Vagina (tissue), 2 donors: ENCODE measurements at regions not wholly inside any gene's neighbourhood (a gene's known extent, or its start where the extent isn't known, plus 50 kb on each side); places are given as distances from the start of the nearest gene placed in this dataset.

Experiments used
- DNase-seq, 2 donors: peaks; one replicate each; pipeline ENCODE4 v3.0.0-alpha.2; 2017; ENCODE audit errors: extremely low spot score in 2 of 2
- H3K27ac ChIP-seq: fragments of 200-600 bp; sonication (generic); one replicate; pipeline ENCODE4 v1.5.1; 2019
- H3K27me3 ChIP-seq: fragments of 200-600 bp; sonication (generic); one replicate; pipeline ENCODE4 v1.5.1; 2019
- H3K36me3 ChIP-seq, 2 donors: fragments of 200-600 bp; sonication (generic); one replicate each; pipeline ENCODE4 v1.5.1; 2017 to 2019
- H3K4me1 ChIP-seq: fragments of 200-600 bp; sonication (generic); one replicate; pipeline ENCODE4 v1.5.1; 2019
- H3K4me3 ChIP-seq, 2 donors: fragments of 200-600 bp; sonication (generic); 1 replicate in 1 of 2; 2 replicates in 1 of 2; pipeline ENCODE4 v1.5.1; 2016 to 2019
- H3K9me3 ChIP-seq: fragments of 200-600 bp; sonication (generic); one replicate; pipeline ENCODE4 v1.5.1; 2019
- POLR2A ChIP-seq, 2 donors: fragments of 450-650 bp; IDR thresholded peaks; one replicate each; pipeline ENCODE4 v1.6.1; 2017; ENCODE audit warnings: antibody characterized with exemption in 2 of 2, mild to moderate bottlenecking in 2 of 2, moderate library complexity in 2 of 2
- POLR2AphosphoS5 ChIP-seq, 2 donors: sonication (generic); formaldehyde crosslinking; IDR thresholded peaks; one replicate each; pipeline ENCODE4 v1.9.0; 2017; ENCODE audit warnings: antibody characterized with exemption in 2 of 2, mild to moderate bottlenecking in 2 of 2, low read depth in 1 of 2; ENCODE audit not compliant: insufficient read depth in 1 of 2
- intact Hi-C: fragments of 100-400 bp; cut with DNase I; formaldehyde crosslinking; loops from one replicate; pipeline ENCODE4 v1.15.1; 2023
- TF ChIP-seq, protein P1 (sequence below), 3 experiments: fragments of 450-650 bp in 2 of 3; fragments of 200-600 bp in 1 of 3; sonication (generic) in 1 of 3; IDR thresholded peaks; one replicate each; pipeline ENCODE4 v1.5.1; 2017 to 2019; ENCODE audit warnings: antibody characterized with exemption in 3 of 3, mild to moderate bottlenecking in 2 of 3, moderate library complexity in 2 of 3

GRCh38 chr11:27857014-27857413 lies 156.8 kb upstream of the BDNF start:
- no peak for TF ChIP-seq POLR2A (IDR thresholded peaks at IDR 0.05)
- no peak for TF ChIP-seq POLR2AphosphoS5 (IDR thresholded peaks at IDR 0.05; ENCODE audit: insufficient read depth in 1 of 2, low read depth in 1 of 2)
- TF ChIP-seq, protein P1, sequence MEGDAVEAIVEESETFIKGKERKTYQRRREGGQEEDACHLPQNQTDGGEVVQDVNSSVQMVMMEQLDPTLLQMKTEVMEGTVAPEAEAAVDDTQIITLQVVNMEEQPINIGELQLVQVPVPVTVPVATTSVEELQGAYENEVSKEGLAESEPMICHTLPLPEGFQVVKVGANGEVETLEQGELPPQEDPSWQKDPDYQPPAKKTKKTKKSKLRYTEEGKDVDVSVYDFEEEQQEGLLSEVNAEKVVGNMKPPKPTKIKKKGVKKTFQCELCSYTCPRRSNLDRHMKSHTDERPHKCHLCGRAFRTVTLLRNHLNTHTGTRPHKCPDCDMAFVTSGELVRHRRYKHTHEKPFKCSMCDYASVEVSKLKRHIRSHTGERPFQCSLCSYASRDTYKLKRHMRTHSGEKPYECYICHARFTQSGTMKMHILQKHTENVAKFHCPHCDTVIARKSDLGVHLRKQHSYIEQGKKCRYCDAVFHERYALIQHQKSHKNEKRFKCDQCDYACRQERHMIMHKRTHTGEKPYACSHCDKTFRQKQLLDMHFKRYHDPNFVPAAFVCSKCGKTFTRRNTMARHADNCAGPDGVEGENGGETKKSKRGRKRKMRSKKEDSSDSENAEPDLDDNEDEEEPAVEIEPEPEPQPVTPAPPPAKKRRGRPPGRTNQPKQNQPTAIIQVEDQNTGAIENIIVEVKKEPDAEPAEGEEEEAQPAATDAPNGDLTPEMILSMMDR (IDR thresholded peaks at IDR 0.05), result no peak
- H3K9me3 ChIP-seq, result no peaks in the 10 kb centered on the region
- H3K36me3 ChIP-seq, result no peaks in the 10 kb centered on the region
- H3K27ac ChIP-seq, result no peak overlapping the region
- intact Hi-C loops, result no loop called here
- DNase-seq, result no peak
- no peaks in the 10 kb centered on the region for H3K4me1 ChIP-seq
- H3K4me3 ChIP-seq, result no peak overlapping the region
- no peaks in the 10 kb centered on the region for H3K27me3 ChIP-seq

DNA sequence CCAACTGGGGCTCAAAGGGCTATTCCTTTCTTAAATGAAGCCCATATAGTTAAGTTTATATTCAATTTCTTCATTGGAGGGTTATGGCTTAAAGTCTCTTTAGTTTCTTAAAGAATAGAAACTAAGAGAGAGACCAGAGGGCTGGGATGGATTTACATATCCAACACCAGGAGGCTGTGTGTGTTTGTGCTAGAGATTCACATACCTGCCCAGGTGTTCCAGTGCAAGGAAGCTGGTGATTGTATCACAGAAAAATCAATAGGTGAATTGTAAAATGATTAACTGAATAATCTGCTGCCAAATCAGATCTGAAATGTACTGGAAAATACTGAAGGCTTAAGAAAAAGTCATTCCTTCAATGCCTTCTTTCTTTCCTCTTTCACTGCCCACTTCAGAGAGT lies 148.2 kb upstream of the BDNF start:
- DNase-seq, result no peak
- Histone ChIP-seq H3K27ac (no peak overlapping the region), H3K27me3 (no peaks in the 10 kb centered on the region), H3K36me3 (no peaks in the 10 kb centered on the region), H3K4me1 (no peaks in the 10 kb centered on the region), H3K9me3 (no peaks in the 10 kb centered on the region), H3K4me3 (no peak overlapping the region)
- intact Hi-C loops, result no loop called here
- TF ChIP-seq POLR2AphosphoS5 (IDR thresholded peaks at IDR 0.05; ENCODE audit: insufficient read depth in 1 of 2, low read depth in 1 of 2), result no peak
- no peak for TF ChIP-seq POLR2A (IDR thresholded peaks at IDR 0.05)
- TF ChIP-seq, protein P1 (IDR thresholded peaks at IDR 0.05), result no peak

GRCh38 chr11:27847496-27847895 lies 147.2 kb upstream of the BDNF start:
- Histone ChIP-seq H3K4me3 (no peak overlapping the region), H3K4me1 (no peaks in the 10 kb centered on the region), H3K27me3 (no peaks in the 10 kb centered on the region), H3K9me3 (no peaks in the 10 kb centered on the region), H3K36me3 (no peaks in the 10 kb centered on the region), H3K27ac (no peak overlapping the region)
- no peak for DNase-seq
- TF ChIP-seq, protein P1 (IDR thresholded peaks at IDR 0.05), result no peak
- TF ChIP-seq POLR2A (IDR thresholded peaks at IDR 0.05) (no peak), POLR2AphosphoS5 (IDR thresholded peaks at IDR 0.05; ENCODE audit: insufficient read depth in 1 of 2, low read depth in 1 of 2) (no peak)
- intact Hi-C loops, result no loop called here

DNA sequence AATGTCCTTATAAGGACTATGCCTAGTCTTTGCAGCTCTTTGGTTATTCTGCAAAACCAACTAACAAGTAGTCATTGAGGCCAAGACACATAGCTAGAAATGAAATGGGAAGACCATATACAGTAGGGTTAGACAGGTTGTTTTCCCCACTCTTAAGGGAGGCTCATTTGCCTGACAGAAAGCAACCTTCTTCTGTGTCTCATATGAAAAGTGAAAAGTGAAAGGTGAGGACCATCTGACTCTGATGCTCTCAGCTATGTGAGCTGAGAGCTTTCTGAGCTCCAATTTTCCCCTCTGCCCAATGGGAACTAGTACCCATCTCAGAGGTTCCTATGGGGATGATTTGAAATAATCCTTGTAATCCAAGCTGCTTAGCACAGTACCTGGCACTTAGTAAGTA lies 142.0 kb upstream of the BDNF start:
- no peak for TF ChIP-seq POLR2AphosphoS5 (IDR thresholded peaks at IDR 0.05; ENCODE audit: insufficient read depth in 1 of 2, low read depth in 1 of 2)
- TF ChIP-seq POLR2A (IDR thresholded peaks at IDR 0.05), result no peak
- TF ChIP-seq, protein P1 (IDR thresholded peaks at IDR 0.05), result no peak
- Histone ChIP-seq H3K36me3 (no peaks in the 10 kb centered on the region), H3K4me1 (no peaks in the 10 kb centered on the region), H3K27me3 (no peaks in the 10 kb centered on the region), H3K4me3 (no peak overlapping the region), H3K27ac (no peak overlapping the region), H3K9me3 (no peaks in the 10 kb centered on the region)
- no peak for DNase-seq
- intact Hi-C loops, result no loop called here

GRCh38 chr11:27841023-27841422 lies 140.8 kb upstream of the BDNF start:
- intact Hi-C loops, result no loop called here
- no peak overlapping the region for H3K27ac ChIP-seq
- no peaks in the 10 kb centered on the region for H3K27me3 ChIP-seq
- no peaks in the 10 kb centered on the region for H3K4me1 ChIP-seq
- TF ChIP-seq POLR2A (IDR thresholded peaks at IDR 0.05) (no peak), POLR2AphosphoS5 (IDR thresholded peaks at IDR 0.05; ENCODE audit: insufficient read depth in 1 of 2, low read depth in 1 of 2) (no peak)
- TF ChIP-seq, protein P1 (IDR thresholded peaks at IDR 0.05), result no peak
- no peaks in the 10 kb centered on the region for H3K36me3 ChIP-seq
- H3K9me3 ChIP-seq, result no peaks in the 10 kb centered on the region
- no peak for DNase-seq
- H3K4me3 ChIP-seq, result no peak overlapping the region
